B cell (primary cell): ENCODE measurements at regions not wholly inside any gene's neighbourhood (a gene's known extent, or its start where the extent isn't known, plus 50 kb on each side); places are given as distances from the start of the nearest gene placed in this dataset.

Experiments used
- ATAC-seq: fragments of 200-7000 bp; cut with Tn5 transposase; one replicate; pipeline ENCODE4 v1.10.0; 2021; ENCODE audit warnings: low read depth, mild to moderate bottlenecking, moderate number of reproducible peaks, moderate library complexity
- CTCF ChIA-PET: fragments of 350-600 bp; sonication (Branson Sonifier 250); formaldehyde crosslinking; loops from one replicate; lab custom pipeline; 2021; ENCODE audit warnings: antibody characterized with exemption, inconsistent platforms; lab: Charles Lee
- POLR2A ChIA-PET: fragments of 350-600 bp; sonication (Branson Sonifier 250); formaldehyde crosslinking; loops from one replicate; lab custom pipeline; 2021; ENCODE audit warnings: antibody characterized with exemption; lab: Charles Lee
- DNase-seq: peaks from one replicate; pipeline ENCODE4 v3.0.0; 2013
- H2AFZ ChIP-seq: 2 replicates; pipeline ENCODE4 v1.6.1; 2012; ENCODE audit warnings: mild to moderate bottlenecking, low read depth, low read length; ENCODE audit not compliant: insufficient read depth, poor library complexity, severe bottlenecking
- H3K27ac ChIP-seq, 2 donors: 1 replicate in 1 of 2; 2 replicates in 1 of 2; pipeline ENCODE4 v1.5.1; 2012 to 2013; ENCODE audit warnings: low read length in 2 of 2, mild to moderate bottlenecking in 2 of 2, moderate library complexity in 1 of 2
- H3K27me3 ChIP-seq, 4 experiments: fragments of 200-600 bp in 1 of 4; sonication (generic) in 1 of 4; replicated peaks in 1 of 4; 1 replicate in 2 of 4; 2 replicates in 2 of 4; pipeline versions ENCODE4 v1.6.1 to v1.7.0; 2013 to 2016; ENCODE audit warnings: low read length in 3 of 4, mild to moderate bottlenecking in 2 of 4, mixed read lengths in 1 of 4, moderate library complexity in 1 of 4; ENCODE audit not compliant: insufficient read depth in 4 of 4, control insufficient read depth in 3 of 4; ENCODE audit errors: control extremely low read depth in 1 of 4
- H3K36me3 ChIP-seq, 2 experiments: replicated peaks in 1 of 2; 1 replicate in 1 of 2; 2 replicates in 1 of 2; pipeline versions ENCODE4 v1.6.1 to v1.7.1; 2013; ENCODE audit warnings: low read length in 1 of 2; ENCODE audit not compliant: insufficient read depth in 2 of 2, control insufficient read depth in 1 of 2; ENCODE audit errors: control extremely low read depth in 1 of 2, extremely low read depth in 1 of 2
- H3K4me1 ChIP-seq, 2 donors: fragments of 200-600 bp in 1 of 2; sonication (generic) in 1 of 2; 1 replicate in 1 of 2; 2 replicates in 1 of 2; pipeline versions ENCODE4 v1.5.1 to v1.6.1; 2013 to 2017; ENCODE audit warnings: low read length in 2 of 2; ENCODE audit not compliant: control insufficient read depth in 2 of 2, insufficient read depth in 2 of 2
- H3K4me2 ChIP-seq: replicated peaks from 2 replicates; pipeline ENCODE3; 2012; ENCODE audit warnings: mild to moderate bottlenecking, low read depth, low read length; ENCODE audit not compliant: poor library complexity, severe bottlenecking
- H3K4me3 ChIP-seq, 5 experiments: fragments of 200-600 bp in 1 of 5; sonication (generic) in 1 of 5; 1 replicate in 3 of 5; 2 replicates in 2 of 5; pipeline versions ENCODE4 v1.5.1 to v1.7.0; 2011 to 2016; ENCODE audit warnings: low read length in 4 of 5, mild to moderate bottlenecking in 4 of 5, low read depth in 2 of 5, control low read depth in 1 of 5, moderate library complexity in 1 of 5; ENCODE audit not compliant: insufficient read depth in 1 of 5; ENCODE audit errors: control extremely low read depth in 1 of 5, extremely low read depth in 1 of 5
- H3K79me2 ChIP-seq: fragments of 200-600 bp; sonication (generic); one replicate; pipeline ENCODE4 v1.6.0; 2016; ENCODE audit warnings: low read length; ENCODE audit not compliant: control insufficient read depth, insufficient read depth
- H3K9ac ChIP-seq: fragments of 200-600 bp; sonication (generic); 2 replicates; pipeline ENCODE4 v1.6.1; 2017; ENCODE audit warnings: mild to moderate bottlenecking, low read length, moderate library complexity
- H3K9me3 ChIP-seq, 3 donors: one replicate each; pipeline versions ENCODE4 v1.6.1 to v1.7.1; 2013; ENCODE audit warnings: low read length in 2 of 3; ENCODE audit not compliant: control insufficient read depth in 2 of 3, insufficient read depth in 1 of 3; ENCODE audit errors: control extremely low read depth in 1 of 3
- H4K20me1 ChIP-seq: 2 replicates; pipeline ENCODE4 v1.6.0; 2012; ENCODE audit warnings: mild to moderate bottlenecking, low read length; ENCODE audit not compliant: insufficient read depth, control insufficient read depth, poor library complexity, severe bottlenecking
- H3K27ac Mint-ChIP-seq: one replicate; pipeline ENCODE4 v1.8.0; 2021; ENCODE audit warnings: mixed read lengths
- H3K27me3 Mint-ChIP-seq: one replicate; pipeline ENCODE4 v1.8.0; 2021; ENCODE audit warnings: mixed read lengths
- H3K4me1 Mint-ChIP-seq: one replicate; pipeline ENCODE4 v1.8.0; 2021; ENCODE audit warnings: mixed read lengths
- H3K4me3 Mint-ChIP-seq: one replicate; pipeline ENCODE4 v1.8.0; 2021; ENCODE audit warnings: mixed read lengths
- H3K9me3 Mint-ChIP-seq: one replicate; pipeline ENCODE4 v1.8.0; 2022; ENCODE audit warnings: mixed read lengths; ENCODE audit not compliant: insufficient read depth
- CTCF ChIP-seq: fragments of 200-600 bp; IDR thresholded peaks from one replicate; pipeline ENCODE4 v1.8.0; 2022; ENCODE audit warnings: antibody characterized with exemption, mild to moderate bottlenecking
- EZH2 ChIP-seq: IDR thresholded peaks from 2 replicates; pipeline ENCODE4 v1.6.1; 2012; ENCODE audit warnings: borderline replicate concordance, low read depth, mild to moderate bottlenecking, moderate library complexity, low read length; ENCODE audit not compliant: insufficient read depth, poor library complexity, severe bottlenecking
- WGBS: methylation state at CpG from one replicate; pipeline ENCODE4 v1.1.5; 2013; ENCODE audit warnings: missing lambda C conversion rate; ENCODE audit not compliant: insufficient coverage; 5-methylcytosine and 5-hydroxymethylcytosine counted together
- intact Hi-C: fragments of 100-400 bp; cut with micrococcal nuclease; formaldehyde crosslinking; loops from one replicate; pipeline ENCODE4 v1.10.0; 2022

- no peaks in the 10 kb centered on the region for H4K20me1 ChIP-seq
- ATAC-seq: no peak
- no peak for TF ChIP-seq EZH2
- no peak for TF ChIP-seq CTCF
- intact Hi-C loops: no loop called here
- no peak overlapping the region for H3K9ac ChIP-seq
- H3K4me1 Mint-ChIP-seq: no peaks in the 10 kb centered on the region
- no peak overlapping the region for H3K4me2 ChIP-seq
- no peak overlapping the region for H3K4me3 Mint-ChIP-seq
- CTCF ChIA-PET: no interaction called here
- H3K9me3 ChIP-seq: peaks cover 0 to 6% (median 0%) of the 10 kb centered on the region in 3 donors
- H3K27me3 Mint-ChIP-seq: peaks cover 9% of the 10 kb centered on the region
- H3K27ac ChIP-seq: no peak overlapping the region
- no peak overlapping the region for H3K27ac Mint-ChIP-seq
- H3K4me3 ChIP-seq: no peak overlapping the region
- H3K27me3 ChIP-seq: peaks cover 0 to 23% (median 0%) of the 10 kb centered on the region in 4 experiments
- H3K36me3 ChIP-seq: no peaks in the 10 kb centered on the region
- H3K79me2 ChIP-seq: no peaks in the 10 kb centered on the region
- DNase-seq: no peak
- H2AFZ ChIP-seq: no peak overlapping the region
- WGBS: 94% methylated on average over 14 of the region's 14 CpGs
- no peaks in the 10 kb centered on the region for H3K9me3 Mint-ChIP-seq
- no peaks in the 10 kb centered on the region for H3K4me1 ChIP-seq
- POLR2A ChIA-PET: no interaction called here
Observed at GRCh38 chr9:134230942-134231325, 66.6 kb upstream of the RNU6ATAC start.

GRCh38 chr9:134231330-134231745, 67.0 kb upstream of the RNU6ATAC start:
- Mint-ChIP-seq H3K4me1 (no peaks in the 10 kb centered on the region), H3K4me3 (no peak overlapping the region), H3K9me3 (no peaks in the 10 kb centered on the region), H3K27ac (no peak overlapping the region), H3K27me3 (peaks cover 9% of the 10 kb centered on the region)
- Histone ChIP-seq H3K4me1 (no peaks in the 10 kb centered on the region), H3K27me3 (peaks cover 0 to 23% (median 0%) of the 10 kb centered on the region in 4 experiments), H3K9ac (no peak overlapping the region), H3K4me2 (no peak overlapping the region), H3K79me2 (no peaks in the 10 kb centered on the region), H3K27ac (no peak overlapping the region), H4K20me1 (no peaks in the 10 kb centered on the region), H3K36me3 (no peaks in the 10 kb centered on the region), H2AFZ (no peak overlapping the region), H3K9me3 (peaks cover 0 to 6% (median 0%) of the 10 kb centered on the region in 3 donors), H3K4me3 (no peak overlapping the region)
- no peak for TF ChIP-seq CTCF
- WGBS: 89% methylated on average over 11 of the region's 12 CpGs
- DNase-seq: no peak
- ChIA-PET CTCF (no interaction called here), POLR2A (no interaction called here)
- intact Hi-C loops: no loop called here
- no peak for ATAC-seq
